Endothelial cell of umbilical vein (primary cell): ENCODE measurements at regions not wholly inside any gene's neighbourhood (a gene's known extent, or its start where the extent isn't known, plus 50 kb on each side); places are given as distances from the start of the nearest gene placed in this dataset.

ENCODE experiments used
- CTCF ChIP-seq, 2 donors: IDR thresholded peaks; 1 replicate in 1 of 2; 2 replicates in 1 of 2; pipeline ENCODE4 v1.5.1; 2011; ENCODE audit warnings: low read length in 2 of 2, mild to moderate bottlenecking in 2 of 2, moderate library complexity in 2 of 2, control low read depth in 1 of 2, inconsistent platforms in 1 of 2, low read depth in 1 of 2; ENCODE audit not compliant: insufficient read depth in 1 of 2; ENCODE audit errors: extremely low read depth in 1 of 2
- EZH2 ChIP-seq: IDR thresholded peaks from 2 replicates; pipeline ENCODE4 v1.6.1; 2012; ENCODE audit warnings: borderline replicate concordance, low read depth, mild to moderate bottlenecking, moderate library complexity, low read length, inconsistent platforms; ENCODE audit not compliant: severe bottlenecking
- JUN ChIP-seq: IDR thresholded peaks from 2 replicates; pipeline ENCODE4 v1.6.1; 2011; ENCODE audit warnings: borderline replicate concordance, low read depth; ENCODE audit not compliant: insufficient read length, insufficient read depth
- POLR2A ChIP-seq: IDR thresholded peaks from 2 replicates; pipeline ENCODE4 v1.6.1; 2012; ENCODE audit warnings: low read depth, mild to moderate bottlenecking, control low read depth, low read length
- POLR2AphosphoS5 ChIP-seq: IDR thresholded peaks from 2 replicates; pipeline ENCODE4 v1.6.1; 2012; ENCODE audit warnings: low read depth, mild to moderate bottlenecking, control low read depth, low read length, moderate library complexity; ENCODE audit not compliant: insufficient read depth

- TF ChIP-seq POLR2AphosphoS5 (no peak), JUN (no peak), EZH2 (no peak), POLR2A (no peak), CTCF (IDR thresholded peaks at IDR 0.05; ENCODE audit: extremely low read depth in 1 of 2, insufficient read depth in 1 of 2, low read depth in 1 of 2, low read length in 2 of 2) (no peak)
Measured at GRCh38 chr13:85993567-85993966, 194.3 kb upstream of the SLITRK6 start.
